GM21526 (cell line): ENCODE measurements at regions not wholly inside any gene's neighbourhood (a gene's known extent, or its start where the extent isn't known, plus 50 kb on each side); places are given as distances from the start of the nearest gene placed in this dataset.
A peak's percentile ranks its signal among the peaks of the same experiment; 100 is the strongest.
"Not testable (repeated sequence)": the region's sequence is repeated elsewhere in the genome, so short reads cannot be mapped to it uniquely, and the experiment has no call there.

Experiments used
- ATAC-seq: cut with Tn5 transposase; IDR thresholded peaks from one replicate; pipeline ENCODE4 v1.9.1; 2021; ENCODE audit warnings: moderate library complexity; ENCODE audit not compliant: unreplicated experiment, low FRiP score

GRCh38 chr5:32916648-32917047, 205.5 kb downstream of the NPR3 start:
- ATAC-seq = no peak

- no peak for ATAC-seq
Observed at GRCh38 chr5:32928761-32929160, 217.6 kb downstream of the NPR3 start.

GRCh38 chr5:32931438-32931837, 220.3 kb downstream of the NPR3 start:
- ATAC-seq = not testable (repeated sequence)

GRCh38 chr5:32932241-32932935, 221.3 kb downstream of the NPR3 start:
- no peak for ATAC-seq

- ATAC-seq = no peak
Observed at GRCh38 chr5:32933692-32934091, 222.6 kb downstream of the NPR3 start.

GRCh38 chr5:32934529-32934928, 223.4 kb downstream of the NPR3 start:
- no peak for ATAC-seq

GRCh38 chr5:32935283-32935682, 224.2 kb downstream of the NPR3 start:
- ATAC-seq = no peak

- ATAC-seq = no peak
Observed at GRCh38 chr5:32936329-32936728, 225.2 kb downstream of the NPR3 start.

- peak; percentile 85 for ATAC-seq
Observed at GRCh38 chr5:32942225-32942989, 231.3 kb downstream of the NPR3 start.

GRCh38 chr5:32949286-32949970, 238.3 kb downstream of the NPR3 start:
- ATAC-seq = no peak

GRCh38 chr5:32951003-32951402, 239.9 kb downstream of the NPR3 start:
- ATAC-seq = no peak

GRCh38 chr5:32951878-32952277, 240.8 kb downstream of the NPR3 start:
- ATAC-seq = no peak

GRCh38 chr5:32952421-32952820, 241.3 kb downstream of the NPR3 start:
- not testable (repeated sequence) for ATAC-seq

- no peak for ATAC-seq
Observed at GRCh38 chr5:32953694-32954093, 242.6 kb downstream of the NPR3 start.

GRCh38 chr5:32955814-32956213, 244.7 kb downstream of the NPR3 start:
- no peak for ATAC-seq

- ATAC-seq = no peak
Observed at GRCh38 chr5:32960340-32961058, 249.4 kb downstream of the NPR3 start.

GRCh38 chr5:32961059-32961415, 249.9 kb downstream of the NPR3 start:
- ATAC-seq = no peak

GRCh38 chr5:32964261-32964660, 253.1 kb downstream of the NPR3 start:
- ATAC-seq = no peak

- no peak for ATAC-seq
Observed at GRCh38 chr5:32973646-32974045, 262.5 kb downstream of the NPR3 start.

- no peak for ATAC-seq
Observed at GRCh38 chr5:32975656-32976375, 264.7 kb downstream of the NPR3 start.
